ENCODE measurements at regions not wholly inside any gene's neighbourhood (a gene's known extent, or its start where the extent isn't known, plus 50 kb on each side); places are given as distances from the start of the nearest gene placed in this dataset.

- Histone ChIP-seq H3K9ac (no peak overlapping the region), H3K9me2 (no peaks in the 10 kb centered on the region), H3K79me2 (ENCODE audit: insufficient read depth) (no peaks in the 10 kb centered on the region), H3K4me2 (no peak overlapping the region), H3F3A (replicated peaks; ENCODE audit: insufficient read depth) (no peaks in the 10 kb centered on the region), H3K4me3 (ENCODE audit: low read depth in 2 of 2, low read length in 1 of 2) (no peak overlapping the region), H3K27ac (ENCODE audit: low read depth in 2 of 2, low read length in 1 of 2) (no peak overlapping the region), H4K20me1 (ENCODE audit: insufficient read depth) (no peaks in the 10 kb centered on the region), H3K36me3 (replicated peaks in 1 of 2; ENCODE audit: control insufficient read depth in 1 of 2, insufficient read depth in 2 of 2, low read length in 1 of 2) (no peaks in the 10 kb centered on the region), H3K9me3 (no peaks in the 10 kb centered on the region), H3K27me3 (ENCODE audit: insufficient read depth) (peaks cover 3% of the 10 kb centered on the region), H2AFZ (ENCODE audit: low read depth) (no peak overlapping the region), H3K4me1 (ENCODE audit: control insufficient read depth in 1 of 2, insufficient read depth in 2 of 2, low read depth in 1 of 2, low read length in 1 of 2) (no peaks in the 10 kb centered on the region)
- CTCF ChIA-PET = no interaction called here
- TF ChIP-seq SIN3A (IDR thresholded peaks at IDR 0.05; ENCODE audit: borderline replicate concordance, low read depth, low read length) (no peak), MEF2A (IDR thresholded peaks at IDR 0.05; ENCODE audit: borderline replicate concordance, low read depth) (no peak), MXI1 (IDR thresholded peaks at IDR 0.05; ENCODE audit: low read depth, low read length) (no peak), CTCF (IDR thresholded peaks at IDR 0.05) (no peak), FOXM1 (IDR thresholded peaks at IDR 0.05; ENCODE audit: low read depth) (no peak), NRF1 (IDR thresholded peaks at IDR 0.05; ENCODE audit: low read depth, low read length) (no peak), USF1 (IDR thresholded peaks at IDR 0.05; ENCODE audit: borderline replicate concordance, low read depth) (no peak), FOSL2 (IDR thresholded peaks at IDR 0.05; ENCODE audit: borderline replicate concordance, low read depth) (no peak), POLR2AphosphoS5 (IDR thresholded peaks at IDR 0.05; ENCODE audit: low read depth, low read length) (no peak), USF2 (IDR thresholded peaks at IDR 0.05; ENCODE audit: borderline replicate concordance, low read depth, low read length) (no peak), RXRA (IDR thresholded peaks at IDR 0.05; ENCODE audit: borderline replicate concordance, low read depth) (no peak), ELF1 (IDR thresholded peaks at IDR 0.05) (no peak), TEAD4 (IDR thresholded peaks at IDR 0.05; ENCODE audit: borderline replicate concordance, insufficient read depth) (no peak), EP300 (IDR thresholded peaks at IDR 0.05; ENCODE audit: borderline replicate concordance in 1 of 2, low read depth in 1 of 2, low read length in 1 of 2) (no peak), RAD21 (IDR thresholded peaks at IDR 0.05; ENCODE audit: low read length) (no peak), IRF3 (IDR thresholded peaks at IDR 0.05; ENCODE audit: low read depth, low read length) (no peak), FOXJ3 (CRISPR knock-in tag; IDR thresholded peaks at IDR 0.05) (no peak), SMC3 (IDR thresholded peaks at IDR 0.05; ENCODE audit: low read depth, low read length) (no peak), ZBTB33 (IDR thresholded peaks at IDR 0.05; ENCODE audit: borderline replicate concordance, low read depth) (no peak)
- WGBS (ENCODE audit: low lambda C conversion rate) = 17% methylated on average over 3 of the region's 3 CpGs
- DNase-seq = no peak
- POLR2A ChIA-PET = no interaction called here
Measured at GRCh38 chr6:133756078-133756695, 132.7 kb upstream of the TCF21 start.
